Activated naive CD4-positive, alpha-beta T cell treated with anti-CD3 and anti-CD28 coated beads, Interleukin-2, amount 50 U/mL, for 24 hours (primary cell): ENCODE measurements at regions not wholly inside any gene's neighbourhood (a gene's known extent, or its start where the extent isn't known, plus 50 kb on each side); places are given as distances from the start of the nearest gene placed in this dataset.
"Not testable (repeated sequence)": the region's sequence is repeated elsewhere in the genome, so short reads cannot be mapped to it uniquely, and the experiment has no call there.

ENCODE experiments used
- H3K27ac Mint-ChIP-seq: one replicate; pipeline ENCODE4 v1.8.0; 2021; ENCODE audit warnings: mild to moderate bottlenecking, mixed read lengths
- H3K27me3 Mint-ChIP-seq: one replicate; pipeline ENCODE4 v1.8.0; 2021; ENCODE audit warnings: mixed read lengths
- H3K36me3 Mint-ChIP-seq: one replicate; pipeline ENCODE4 v1.8.0; 2021; ENCODE audit warnings: mixed read lengths
- H3K4me1 Mint-ChIP-seq: one replicate; pipeline ENCODE4 v1.8.0; 2021; ENCODE audit warnings: mixed read lengths
- H3K4me3 Mint-ChIP-seq: one replicate; pipeline ENCODE4 v1.8.0; 2021; ENCODE audit warnings: mild to moderate bottlenecking, mixed read lengths
- H3K9me3 Mint-ChIP-seq: one replicate; pipeline ENCODE4 v1.8.0; 2021; ENCODE audit warnings: mixed read lengths

- H3K36me3 Mint-ChIP-seq, H3K27ac Mint-ChIP-seq, H3K4me1 Mint-ChIP-seq, H3K9me3 Mint-ChIP-seq, H3K4me3 Mint-ChIP-seq, H3K27me3 Mint-ChIP-seq: not testable (repeated sequence)
Observed at GRCh38 chr1:146883190-146883589, 54.9 kb upstream of the NBPF12 start.

GRCh38 chr1:146881096-146881495, 57.0 kb upstream of the NBPF12 start:
- not testable (repeated sequence) for H3K36me3 Mint-ChIP-seq, H3K9me3 Mint-ChIP-seq, H3K27ac Mint-ChIP-seq, H3K27me3 Mint-ChIP-seq, H3K4me3 Mint-ChIP-seq, H3K4me1 Mint-ChIP-seq

GRCh38 chr1:146863799-146864319, 74.3 kb upstream of the NBPF12 start:
- not testable (repeated sequence) for H3K9me3 Mint-ChIP-seq, H3K36me3 Mint-ChIP-seq, H3K4me1 Mint-ChIP-seq, H3K27me3 Mint-ChIP-seq, H3K27ac Mint-ChIP-seq, H3K4me3 Mint-ChIP-seq

GRCh38 chr1:146853147-146853546, 85.0 kb upstream of the NBPF12 start:
- not testable (repeated sequence) for H3K4me3 Mint-ChIP-seq, H3K9me3 Mint-ChIP-seq, H3K4me1 Mint-ChIP-seq, H3K27ac Mint-ChIP-seq, H3K27me3 Mint-ChIP-seq, H3K36me3 Mint-ChIP-seq

GRCh38 chr1:146850352-146850889, 87.7 kb upstream of the NBPF12 start:
- not testable (repeated sequence) for H3K27me3 Mint-ChIP-seq, H3K4me1 Mint-ChIP-seq, H3K4me3 Mint-ChIP-seq, H3K9me3 Mint-ChIP-seq, H3K27ac Mint-ChIP-seq, H3K36me3 Mint-ChIP-seq

GRCh38 chr1:146838725-146839124, 99.4 kb upstream of the NBPF12 start:
- H3K36me3 Mint-ChIP-seq, H3K9me3 Mint-ChIP-seq, H3K4me1 Mint-ChIP-seq, H3K27me3 Mint-ChIP-seq, H3K27ac Mint-ChIP-seq, H3K4me3 Mint-ChIP-seq: not testable (repeated sequence)

- H3K27me3 Mint-ChIP-seq, H3K9me3 Mint-ChIP-seq, H3K36me3 Mint-ChIP-seq, H3K27ac Mint-ChIP-seq, H3K4me1 Mint-ChIP-seq, H3K4me3 Mint-ChIP-seq: not testable (repeated sequence)
Observed at GRCh38 chr1:146826957-146827356, 111.2 kb upstream of the NBPF12 start.

- H3K36me3 Mint-ChIP-seq, H3K27ac Mint-ChIP-seq, H3K4me1 Mint-ChIP-seq: not testable (repeated sequence)
Observed at GRCh38 chr1:146794236-146794635, 143.9 kb upstream of the NBPF12 start.

GRCh38 chr1:146792725-146793124, 145.4 kb upstream of the NBPF12 start:
- H3K9me3 Mint-ChIP-seq, H3K4me1 Mint-ChIP-seq, H3K4me3 Mint-ChIP-seq, H3K27me3 Mint-ChIP-seq, H3K27ac Mint-ChIP-seq, H3K36me3 Mint-ChIP-seq: not testable (repeated sequence)

More at GRCh38 chr1:146794236-146794635, 143.9 kb upstream of the NBPF12 start:
- not testable (repeated sequence) for H3K27me3 Mint-ChIP-seq, H3K9me3 Mint-ChIP-seq, H3K4me3 Mint-ChIP-seq

- not testable (repeated sequence) for H3K9me3 Mint-ChIP-seq, H3K4me1 Mint-ChIP-seq, H3K27ac Mint-ChIP-seq, H3K36me3 Mint-ChIP-seq, H3K27me3 Mint-ChIP-seq, H3K4me3 Mint-ChIP-seq
Observed at GRCh38 chr1:146784212-146784940, 153.7 kb upstream of the NBPF12 start.

- not testable (repeated sequence) for H3K4me3 Mint-ChIP-seq, H3K9me3 Mint-ChIP-seq, H3K4me1 Mint-ChIP-seq, H3K36me3 Mint-ChIP-seq, H3K27ac Mint-ChIP-seq, H3K27me3 Mint-ChIP-seq
Observed at GRCh38 chr1:146781235-146781634, 156.9 kb upstream of the NBPF12 start.

- not testable (repeated sequence) for H3K27ac Mint-ChIP-seq, H3K4me1 Mint-ChIP-seq, H3K27me3 Mint-ChIP-seq, H3K4me3 Mint-ChIP-seq, H3K9me3 Mint-ChIP-seq, H3K36me3 Mint-ChIP-seq
Observed at GRCh38 chr1:146777826-146778602, 160.1 kb upstream of the NBPF12 start.

GRCh38 chr1:146774988-146775387, 163.1 kb upstream of the NBPF12 start:
- not testable (repeated sequence) for H3K36me3 Mint-ChIP-seq, H3K4me3 Mint-ChIP-seq, H3K9me3 Mint-ChIP-seq, H3K27me3 Mint-ChIP-seq, H3K4me1 Mint-ChIP-seq, H3K27ac Mint-ChIP-seq

GRCh38 chr1:146774271-146774670, 163.9 kb upstream of the NBPF12 start:
- H3K27me3 Mint-ChIP-seq, H3K36me3 Mint-ChIP-seq, H3K9me3 Mint-ChIP-seq, H3K27ac Mint-ChIP-seq, H3K4me3 Mint-ChIP-seq, H3K4me1 Mint-ChIP-seq: not testable (repeated sequence)

- not testable (repeated sequence) for H3K4me3 Mint-ChIP-seq, H3K9me3 Mint-ChIP-seq, H3K27me3 Mint-ChIP-seq, H3K36me3 Mint-ChIP-seq, H3K4me1 Mint-ChIP-seq, H3K27ac Mint-ChIP-seq
Observed at GRCh38 chr1:146771409-146771808, 166.7 kb upstream of the NBPF12 start.

GRCh38 chr1:146770998-146771397, 167.1 kb upstream of the NBPF12 start:
- H3K27me3 Mint-ChIP-seq, H3K4me1 Mint-ChIP-seq, H3K4me3 Mint-ChIP-seq, H3K36me3 Mint-ChIP-seq, H3K27ac Mint-ChIP-seq, H3K9me3 Mint-ChIP-seq: not testable (repeated sequence)

GRCh38 chr1:146763234-146763633, 174.9 kb upstream of the NBPF12 start:
- H3K36me3 Mint-ChIP-seq, H3K27ac Mint-ChIP-seq, H3K4me3 Mint-ChIP-seq: not testable (repeated sequence)

More at GRCh38 chr1:146763234-146763633, 174.9 kb upstream of the NBPF12 start:
- H3K9me3 Mint-ChIP-seq, H3K27me3 Mint-ChIP-seq, H3K4me1 Mint-ChIP-seq: not testable (repeated sequence)
